MM.1S (cell line): ENCODE measurements at regions not wholly inside any gene's neighbourhood (a gene's known extent, or its start where the extent isn't known, plus 50 kb on each side); places are given as distances from the start of the nearest gene placed in this dataset.

Source experiments
- DNase-seq: peaks from one replicate; pipeline ENCODE4 v3.0.0-alpha.2; 2015
- H2AFZ ChIP-seq: fragments of 300-600 bp; sonication (generic); 2 replicates; pipeline ENCODE4 v1.6.0; 2016; ENCODE audit warnings: antibody characterized with exemption, low read length
- H3F3A ChIP-seq: fragments of 300-600 bp; sonication (generic); 2 replicates; pipeline ENCODE4 v1.6.1; 2016; ENCODE audit warnings: mild to moderate bottlenecking, antibody characterized with exemption, low read length, moderate library complexity, mixed read lengths; ENCODE audit not compliant: insufficient read depth
- H3K27ac ChIP-seq: fragments of 300-600 bp; sonication (generic); 2 replicates; pipeline ENCODE4 v1.5.1; 2016; ENCODE audit warnings: mild to moderate bottlenecking, low read length
- H3K27me3 ChIP-seq: fragments of 300-600 bp; sonication (generic); replicated peaks from 2 replicates; pipeline ENCODE4 v1.6.0; 2016; ENCODE audit warnings: low read length; ENCODE audit not compliant: insufficient read depth
- H3K36me3 ChIP-seq: fragments of 300-600 bp; sonication (generic); replicated peaks from 2 replicates; pipeline ENCODE4 v1.6.1; 2016; ENCODE audit warnings: mild to moderate bottlenecking, low read length, mixed read lengths; ENCODE audit not compliant: insufficient read depth
- H3K4me1 ChIP-seq: fragments of 300-600 bp; sonication (generic); 2 replicates; pipeline ENCODE4 v1.6.1; 2016; ENCODE audit warnings: low read length, mixed read lengths
- H3K4me2 ChIP-seq: fragments of 300-600 bp; sonication (generic); 2 replicates; pipeline ENCODE4 v1.6.0; 2016; ENCODE audit warnings: low read depth, low read length
- H3K4me3 ChIP-seq: fragments of 300-600 bp; sonication (generic); 2 replicates; pipeline ENCODE4 v1.5.1; 2016; ENCODE audit warnings: low read length, mixed read lengths
- H3K79me2 ChIP-seq: fragments of 300-600 bp; sonication (generic); 2 replicates; pipeline ENCODE4 v1.6.1; 2016; ENCODE audit warnings: mixed run types, low read length, mixed read lengths
- H3K9ac ChIP-seq: fragments of 300-600 bp; sonication (generic); 2 replicates; pipeline ENCODE4 v1.6.1; 2016; ENCODE audit warnings: low read length, mixed read lengths
- H3K9me2 ChIP-seq: fragments of 300-600 bp; sonication (generic); replicated peaks from 2 replicates; pipeline ENCODE4 v1.6.1; 2016; ENCODE audit warnings: mild to moderate bottlenecking, low read length, mixed read lengths; ENCODE audit not compliant: insufficient read depth
- H3K9me3 ChIP-seq: fragments of 300-600 bp; sonication (generic); replicated peaks from 2 replicates; pipeline ENCODE4 v1.6.1; 2016; ENCODE audit warnings: mild to moderate bottlenecking, low read length, mixed read lengths; ENCODE audit not compliant: insufficient read depth
- H4K20me1 ChIP-seq: fragments of 300-600 bp; sonication (generic); 2 replicates; pipeline ENCODE4 v1.6.1; 2016; ENCODE audit warnings: mild to moderate bottlenecking, low read length, moderate library complexity, mixed read lengths; ENCODE audit not compliant: insufficient read depth
- CTCF ChIP-seq: fragments of 300-600 bp; sonication (generic); IDR thresholded peaks from 2 replicates; pipeline ENCODE4 v1.5.1; 2016; ENCODE audit warnings: antibody characterized with exemption, low read length, mixed read lengths
- EZH2 ChIP-seq: fragments of 300-600 bp; sonication (generic); optimal IDR thresholded peaks from 2 replicates; pipeline ENCODE3; 2017; ENCODE audit warnings: low read depth, mild to moderate bottlenecking, antibody characterized with exemption, low read length, mixed read lengths
- EZH2phosphoT487 ChIP-seq: fragments of 300-600 bp; sonication (generic); IDR thresholded peaks from 2 replicates; pipeline ENCODE4 v1.6.1; 2018; ENCODE audit warnings: antibody characterized with exemption, low read length

DNA sequence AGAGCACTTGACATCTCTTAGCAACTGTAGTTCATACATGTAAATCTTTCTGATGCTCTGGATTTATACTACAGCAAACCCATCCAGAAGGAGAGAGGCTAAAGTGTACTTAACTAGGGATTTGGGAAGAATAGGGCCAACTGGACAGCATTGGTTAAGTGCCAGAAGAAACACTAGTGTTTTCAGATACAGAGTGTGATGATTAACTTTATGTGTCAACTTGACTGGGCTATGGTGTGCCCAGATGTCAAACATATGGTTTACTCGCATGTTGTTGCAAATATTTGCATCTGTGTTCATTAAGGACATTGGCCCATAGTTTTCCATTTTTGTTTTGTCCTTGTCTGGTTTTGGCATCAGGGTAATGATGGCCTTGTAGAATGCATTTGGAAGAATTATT lies 384.7 kb upstream of the KCND2 start:
- no peaks in the 10 kb centered on the region for H3K9me3 ChIP-seq
- H3K79me2 ChIP-seq: no peaks in the 10 kb centered on the region
- H3K27me3 ChIP-seq: no peaks in the 10 kb centered on the region
- no peak for TF ChIP-seq EZH2
- TF ChIP-seq CTCF: no peak
- TF ChIP-seq EZH2phosphoT487: no peak
- H3K36me3 ChIP-seq: no peaks in the 10 kb centered on the region
- H3K4me2 ChIP-seq: no peak overlapping the region
- no peaks in the 10 kb centered on the region for H4K20me1 ChIP-seq
- no peak overlapping the region for H2AFZ ChIP-seq
- no peaks in the 10 kb centered on the region for H3F3A ChIP-seq
- no peak overlapping the region for H3K27ac ChIP-seq
- H3K4me3 ChIP-seq: no peak overlapping the region
- no peak overlapping the region for H3K9ac ChIP-seq
- H3K9me2 ChIP-seq: no peaks in the 10 kb centered on the region
- no peaks in the 10 kb centered on the region for H3K4me1 ChIP-seq
- DNase-seq: no peak

DNA sequence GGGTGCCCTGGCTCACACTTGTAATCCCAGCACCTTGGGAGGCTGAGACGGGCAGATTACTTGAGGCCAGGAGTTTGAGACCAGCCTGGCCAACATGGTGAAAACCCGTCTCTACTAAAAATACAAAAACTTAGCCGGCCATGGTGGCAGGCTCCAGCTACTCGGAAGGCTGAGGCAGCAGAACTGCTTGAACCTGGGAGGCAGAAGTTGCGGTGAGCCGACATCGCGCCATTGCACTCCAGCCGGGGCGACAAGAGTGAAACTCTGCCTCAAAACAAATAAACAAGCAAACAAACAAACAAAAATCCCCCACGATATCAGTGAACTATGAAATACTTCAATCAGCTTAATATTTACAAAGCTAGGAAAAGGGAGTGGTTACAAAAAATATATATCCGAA lies 382.3 kb upstream of the KCND2 start:
- H3K9me3 ChIP-seq: no peaks in the 10 kb centered on the region
- H3K4me2 ChIP-seq: no peak overlapping the region
- no peak for DNase-seq
- no peak for TF ChIP-seq CTCF
- TF ChIP-seq EZH2phosphoT487: no peak
- TF ChIP-seq EZH2: no peak
- H3K9me2 ChIP-seq: no peaks in the 10 kb centered on the region
- no peak overlapping the region for H3K4me3 ChIP-seq
- H3K4me1 ChIP-seq: no peaks in the 10 kb centered on the region
- H3K36me3 ChIP-seq: no peaks in the 10 kb centered on the region
- H4K20me1 ChIP-seq: no peaks in the 10 kb centered on the region
- H2AFZ ChIP-seq: no peak overlapping the region
- no peak overlapping the region for H3K27ac ChIP-seq
- H3K9ac ChIP-seq: no peak overlapping the region
- no peaks in the 10 kb centered on the region for H3K27me3 ChIP-seq
- H3K79me2 ChIP-seq: no peaks in the 10 kb centered on the region
- no peaks in the 10 kb centered on the region for H3F3A ChIP-seq

- DNase-seq: no peak
- no peaks in the 10 kb centered on the region for H3K9me2 ChIP-seq
- no peak overlapping the region for H3K9ac ChIP-seq
- no peaks in the 10 kb centered on the region for H3K9me3 ChIP-seq
- H2AFZ ChIP-seq: no peak overlapping the region
- H4K20me1 ChIP-seq: no peaks in the 10 kb centered on the region
- no peak overlapping the region for H3K4me3 ChIP-seq
- no peaks in the 10 kb centered on the region for H3K27me3 ChIP-seq
- no peak overlapping the region for H3K27ac ChIP-seq
- H3K4me1 ChIP-seq: no peaks in the 10 kb centered on the region
- no peaks in the 10 kb centered on the region for H3F3A ChIP-seq
- no peaks in the 10 kb centered on the region for H3K79me2 ChIP-seq
- no peak overlapping the region for H3K4me2 ChIP-seq
- TF ChIP-seq EZH2phosphoT487 (no peak), EZH2 (no peak), CTCF (no peak)
- H3K36me3 ChIP-seq: no peaks in the 10 kb centered on the region
These were observed 377.7 kb upstream of the KCND2 start for GRCh38 chr7:119895320-119895719.

DNA sequence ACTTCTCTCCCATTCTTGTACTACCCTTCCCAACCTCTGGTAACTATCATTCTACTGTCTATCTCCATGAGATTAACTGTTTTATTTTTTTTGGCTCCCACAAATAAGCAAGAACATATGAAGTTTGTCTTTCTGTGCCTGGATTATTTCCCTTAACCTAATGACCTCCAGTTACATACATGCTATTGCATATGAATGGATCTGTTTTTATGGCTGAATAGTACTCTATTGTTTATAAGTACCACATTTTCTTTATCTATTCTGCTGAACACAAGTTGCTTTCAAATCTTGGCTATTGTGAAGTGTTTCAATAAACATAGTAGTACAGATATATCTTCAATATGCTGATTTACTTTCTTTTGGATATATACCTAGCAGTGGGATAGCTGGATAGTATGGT lies 376.6 kb upstream of the KCND2 start:
- Histone ChIP-seq H3K4me1 (no peaks in the 10 kb centered on the region), H3K9ac (no peak overlapping the region), H3F3A (no peaks in the 10 kb centered on the region), H3K4me2 (no peak overlapping the region), H3K27ac (no peak overlapping the region), H2AFZ (no peak overlapping the region), H3K79me2 (no peaks in the 10 kb centered on the region), H3K27me3 (no peaks in the 10 kb centered on the region), H3K9me3 (no peaks in the 10 kb centered on the region), H3K4me3 (no peak overlapping the region), H4K20me1 (no peaks in the 10 kb centered on the region), H3K36me3 (no peaks in the 10 kb centered on the region), H3K9me2 (no peaks in the 10 kb centered on the region)
- TF ChIP-seq CTCF (no peak), EZH2phosphoT487 (no peak), EZH2 (no peak)
- no peak for DNase-seq
